Astrocyte (in vitro differentiated cells and primary cell): ENCODE measurements at regions not wholly inside any gene's neighbourhood (a gene's known extent, or its start where the extent isn't known, plus 50 kb on each side); places are given as distances from the start of the nearest gene placed in this dataset.
"Not testable (repeated sequence)": the region's sequence is repeated elsewhere in the genome, so short reads cannot be mapped to it uniquely, and the experiment has no call there.

Experiments
- DNase-seq: peaks from one replicate; pipeline ENCODE4 v3.0.0-alpha.2; 2010; ENCODE audit warnings: low read depth
- FAIRE-seq: peaks from 2 replicates; lab custom pipeline; 2011; peaks lifted over from hg19 to GRCh38; lab: Jason Lieb, UNC
- H2AFZ ChIP-seq: 2 replicates; pipeline ENCODE4 v1.6.0; 2012; ENCODE audit warnings: low read depth, low read length, inconsistent platforms
- H3K27ac ChIP-seq: 2 replicates; pipeline ENCODE4 v1.5.1; 2011; ENCODE audit warnings: low read depth, low read length, inconsistent platforms
- H3K27me3 ChIP-seq: 2 replicates; pipeline ENCODE4 v1.6.0; 2011; ENCODE audit warnings: low read length, inconsistent platforms; ENCODE audit not compliant: insufficient read depth
- H3K36me3 ChIP-seq: 2 replicates; pipeline ENCODE4 v1.5.1; 2011; ENCODE audit warnings: low read length, inconsistent platforms; ENCODE audit not compliant: insufficient read depth
- H3K4me1 ChIP-seq: 2 replicates; pipeline ENCODE4 v1.5.1; 2011; ENCODE audit warnings: low read length, inconsistent platforms; ENCODE audit not compliant: insufficient read depth
- H3K4me2 ChIP-seq: 2 replicates; pipeline ENCODE4 v1.6.0; 2012; ENCODE audit warnings: low read length, inconsistent platforms
- H3K4me3 ChIP-seq: 2 replicates; pipeline ENCODE4 v1.5.1; 2011; ENCODE audit warnings: low read depth, mild to moderate bottlenecking, low read length, inconsistent platforms; ENCODE audit not compliant: insufficient read depth
- H3K79me2 ChIP-seq: 2 replicates; pipeline ENCODE4 v1.6.0; 2012; ENCODE audit warnings: mild to moderate bottlenecking, low read length, inconsistent platforms; ENCODE audit not compliant: insufficient read depth
- H3K9ac ChIP-seq: 2 replicates; pipeline ENCODE4 v1.6.0; 2012; ENCODE audit warnings: mild to moderate bottlenecking, low read length, inconsistent platforms
- H3K9me3 ChIP-seq: 2 replicates; pipeline ENCODE4 v1.5.1; 2012; ENCODE audit warnings: low read depth, mild to moderate bottlenecking, low read length, inconsistent platforms; ENCODE audit not compliant: insufficient read depth
- H4K20me1 ChIP-seq: 2 replicates; pipeline ENCODE4 v1.6.0; 2012; ENCODE audit warnings: low read length, inconsistent platforms; ENCODE audit not compliant: insufficient read depth
- H3K27ac Mint-ChIP-seq: one replicate; pipeline ENCODE4 v1.8.0; 2021; ENCODE audit warnings: mild to moderate bottlenecking, mixed read lengths; ENCODE audit not compliant: unreplicated experiment
- H3K27me3 Mint-ChIP-seq: one replicate; pipeline ENCODE4 v1.8.0; 2021; ENCODE audit warnings: low read depth, mixed read lengths; ENCODE audit not compliant: unreplicated experiment
- H3K36me3 Mint-ChIP-seq: one replicate; pipeline ENCODE4 v1.8.0; 2021; ENCODE audit warnings: low read depth, mixed read lengths; ENCODE audit not compliant: unreplicated experiment
- H3K4me1 Mint-ChIP-seq: one replicate; pipeline ENCODE4 v1.8.0; 2021; ENCODE audit warnings: low read depth, mixed read lengths; ENCODE audit not compliant: unreplicated experiment
- H3K4me3 Mint-ChIP-seq: one replicate; pipeline ENCODE4 v1.8.0; 2021; ENCODE audit warnings: mild to moderate bottlenecking, moderate library complexity, mixed read lengths; ENCODE audit not compliant: unreplicated experiment
- H3K9me3 Mint-ChIP-seq: one replicate; pipeline ENCODE4 v1.8.0; 2021; ENCODE audit warnings: mild to moderate bottlenecking, mixed read lengths; ENCODE audit not compliant: unreplicated experiment

- H3K79me2 ChIP-seq, H3K4me3 Mint-ChIP-seq, DNase-seq, H4K20me1 ChIP-seq, H2AFZ ChIP-seq, H3K4me1 ChIP-seq, H3K27me3 ChIP-seq, H3K4me1 Mint-ChIP-seq, H3K9me3 ChIP-seq, H3K36me3 Mint-ChIP-seq, H3K27ac ChIP-seq, H3K36me3 ChIP-seq, H3K4me2 ChIP-seq, FAIRE-seq, H3K4me3 ChIP-seq, H3K9ac ChIP-seq, H3K27me3 Mint-ChIP-seq, H3K9me3 Mint-ChIP-seq, H3K27ac Mint-ChIP-seq: not testable (repeated sequence)
These were observed 4429.9 kb upstream of the TPTE start for GRCh38 chr21:6091335-6092027.

DNA sequence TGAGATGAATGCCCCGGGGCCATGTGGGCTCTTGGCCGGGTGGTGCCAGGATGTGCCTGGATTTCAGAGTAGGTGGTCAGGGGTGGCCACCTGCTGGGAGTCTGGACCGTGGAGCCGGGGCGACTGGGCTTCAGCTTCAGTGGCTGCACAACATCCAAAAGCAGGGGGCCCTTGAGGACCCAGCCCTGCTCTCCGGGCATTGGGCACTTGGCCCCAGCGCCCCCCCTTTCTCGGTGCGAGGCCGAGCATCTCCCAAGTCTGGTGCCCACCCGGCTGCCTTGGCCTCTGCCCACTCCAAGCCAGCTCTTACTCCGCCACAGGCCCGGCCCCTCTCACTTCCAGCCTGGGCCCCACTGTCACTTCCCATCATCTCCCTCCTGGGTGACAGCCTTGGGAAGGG is 4429.0 kb upstream of the TPTE start:
- H3K4me1 Mint-ChIP-seq, H3K9me3 ChIP-seq, H2AFZ ChIP-seq, H3K36me3 ChIP-seq, DNase-seq, H3K36me3 Mint-ChIP-seq, FAIRE-seq, H3K4me3 Mint-ChIP-seq, H3K9me3 Mint-ChIP-seq, H3K4me2 ChIP-seq, H3K4me3 ChIP-seq, H3K4me1 ChIP-seq, H3K79me2 ChIP-seq, H3K27ac ChIP-seq, H3K9ac ChIP-seq, H3K27me3 ChIP-seq, H3K27ac Mint-ChIP-seq, H4K20me1 ChIP-seq, H3K27me3 Mint-ChIP-seq: not testable (repeated sequence)

GRCh38 chr21:6093419-6093818 is 4428.0 kb upstream of the TPTE start:
- H3K79me2 ChIP-seq, H3K27ac ChIP-seq, H3K4me1 ChIP-seq, H3K4me2 ChIP-seq, H3K4me3 Mint-ChIP-seq, H2AFZ ChIP-seq, H3K27me3 Mint-ChIP-seq, DNase-seq, H3K4me1 Mint-ChIP-seq, H3K9ac ChIP-seq, FAIRE-seq, H3K27ac Mint-ChIP-seq, H3K9me3 ChIP-seq, H3K27me3 ChIP-seq, H4K20me1 ChIP-seq, H3K4me3 ChIP-seq, H3K9me3 Mint-ChIP-seq, H3K36me3 Mint-ChIP-seq, H3K36me3 ChIP-seq: not testable (repeated sequence)

DNA sequence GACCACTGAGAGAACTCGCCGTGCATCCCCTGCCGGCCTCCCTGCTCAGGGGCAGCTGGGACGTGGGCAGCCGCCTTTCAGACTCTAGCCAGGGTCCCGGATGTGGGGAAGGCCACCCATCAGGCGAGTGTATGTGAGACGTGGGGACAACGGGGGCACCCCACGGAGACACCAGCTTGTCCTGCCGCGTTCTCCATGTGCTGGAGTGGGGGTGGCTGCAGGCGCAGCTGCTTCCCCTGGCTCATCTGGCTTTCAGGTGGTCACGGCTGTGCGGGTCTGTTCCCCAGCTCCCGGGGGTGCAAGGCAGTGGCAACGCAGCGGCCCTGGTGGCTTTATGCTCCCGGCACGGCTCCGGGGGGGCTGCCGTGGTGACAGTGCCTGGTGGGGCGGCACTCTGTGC is 4427.5 kb upstream of the TPTE start:
- not testable (repeated sequence) for H3K4me1 ChIP-seq, H3K9me3 Mint-ChIP-seq, H3K27ac Mint-ChIP-seq, H3K4me3 Mint-ChIP-seq, H3K27me3 ChIP-seq, H3K9ac ChIP-seq, H3K4me2 ChIP-seq, H3K79me2 ChIP-seq, H3K4me3 ChIP-seq, FAIRE-seq, DNase-seq, H4K20me1 ChIP-seq, H3K27ac ChIP-seq, H3K36me3 ChIP-seq, H2AFZ ChIP-seq, H3K9me3 ChIP-seq, H3K36me3 Mint-ChIP-seq, H3K4me1 Mint-ChIP-seq, H3K27me3 Mint-ChIP-seq

GRCh38 chr21:6095304-6095703 is 4426.1 kb upstream of the TPTE start:
- not testable (repeated sequence) for H3K79me2 ChIP-seq, H3K4me2 ChIP-seq, H4K20me1 ChIP-seq, H3K36me3 Mint-ChIP-seq, H3K4me3 Mint-ChIP-seq, H3K9ac ChIP-seq, H3K36me3 ChIP-seq, H3K27me3 ChIP-seq, H3K9me3 Mint-ChIP-seq, H3K4me3 ChIP-seq, DNase-seq, H3K4me1 ChIP-seq, H3K9me3 ChIP-seq, H3K27ac Mint-ChIP-seq, H3K4me1 Mint-ChIP-seq, FAIRE-seq, H2AFZ ChIP-seq, H3K27ac ChIP-seq, H3K27me3 Mint-ChIP-seq

DNA sequence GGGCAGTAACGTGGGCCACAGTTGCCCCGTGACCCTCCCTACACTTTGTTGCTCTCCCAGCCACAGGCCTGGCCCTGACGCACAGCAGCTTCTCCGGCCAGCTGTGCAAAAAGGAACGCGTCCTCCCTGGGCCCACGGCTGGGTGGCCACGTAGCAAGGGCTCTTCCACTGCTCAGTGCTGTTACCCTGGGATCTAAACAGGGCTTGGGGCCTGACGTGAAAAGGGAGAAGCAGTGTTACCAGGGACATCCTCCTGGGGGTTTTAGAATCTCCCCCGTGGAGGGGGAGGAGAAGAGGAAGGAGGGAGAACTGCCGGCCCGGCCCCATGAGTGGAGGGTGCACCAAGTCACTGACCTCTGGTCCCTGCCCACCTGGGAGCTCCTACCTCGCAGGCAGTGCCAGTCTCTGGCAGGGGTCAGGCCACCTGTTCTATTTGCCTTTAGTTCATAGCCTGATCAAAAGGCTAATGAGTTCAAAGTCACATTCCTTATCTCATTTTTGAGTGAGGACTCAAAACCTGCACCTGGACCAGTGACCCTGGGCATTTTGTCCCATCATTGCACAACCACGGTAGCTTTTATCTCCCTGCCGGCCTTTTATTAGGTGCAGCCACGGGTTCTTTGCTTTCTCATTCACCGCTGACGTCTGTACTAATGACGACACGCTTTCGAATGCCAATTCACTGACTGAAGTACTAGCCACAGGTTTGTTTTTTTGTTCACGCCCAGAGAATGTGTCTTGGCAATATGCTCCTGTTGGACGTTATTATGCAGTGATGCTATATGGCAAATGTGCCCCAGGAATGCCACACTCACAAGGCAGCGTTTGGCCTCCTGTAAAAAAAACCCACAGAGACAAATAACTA is 4424.6 kb upstream of the TPTE start:
- H3K9me3 Mint-ChIP-seq, H3K4me2 ChIP-seq, H3K27ac ChIP-seq, DNase-seq, H3K4me1 Mint-ChIP-seq, H3K27ac Mint-ChIP-seq, H3K36me3 Mint-ChIP-seq, H4K20me1 ChIP-seq, H3K4me3 ChIP-seq, H3K36me3 ChIP-seq, FAIRE-seq, H3K9me3 ChIP-seq, H3K27me3 ChIP-seq, H3K4me3 Mint-ChIP-seq, H3K9ac ChIP-seq, H2AFZ ChIP-seq, H3K79me2 ChIP-seq, H3K27me3 Mint-ChIP-seq, H3K4me1 ChIP-seq: not testable (repeated sequence)
